Stomach (tissue), 4 donors: ENCODE measurements at regions not wholly inside any gene's neighbourhood (a gene's known extent, or its start where the extent isn't known, plus 50 kb on each side); places are given as distances from the start of the nearest gene placed in this dataset.

Source experiments
- EP300 ChIP-seq: sonication (generic); formaldehyde crosslinking; IDR thresholded peaks from one replicate; pipeline ENCODE4 v1.6.1; 2017; ENCODE audit warnings: antibody characterized with exemption
- POLR2A ChIP-seq, 4 donors: fragments of 450-650 bp; IDR thresholded peaks; one replicate each; pipeline ENCODE4 v1.6.1; 2016; ENCODE audit warnings: antibody characterized with exemption in 4 of 4, control low read depth in 2 of 4, mild to moderate bottlenecking in 1 of 4, moderate library complexity in 1 of 4
- TF ChIP-seq, protein P1 (sequence below), 7 experiments: fragments of 450-650 bp in 4 of 7; fragments of 200-600 bp in 3 of 7; sonication (generic) in 3 of 7; IDR thresholded peaks; one replicate each; pipeline ENCODE4 v1.5.1; 2016 to 2019; ENCODE audit warnings: antibody characterized with exemption in 7 of 7, control low read depth in 2 of 7, mild to moderate bottlenecking in 1 of 7

- TF ChIP-seq, protein P1, sequence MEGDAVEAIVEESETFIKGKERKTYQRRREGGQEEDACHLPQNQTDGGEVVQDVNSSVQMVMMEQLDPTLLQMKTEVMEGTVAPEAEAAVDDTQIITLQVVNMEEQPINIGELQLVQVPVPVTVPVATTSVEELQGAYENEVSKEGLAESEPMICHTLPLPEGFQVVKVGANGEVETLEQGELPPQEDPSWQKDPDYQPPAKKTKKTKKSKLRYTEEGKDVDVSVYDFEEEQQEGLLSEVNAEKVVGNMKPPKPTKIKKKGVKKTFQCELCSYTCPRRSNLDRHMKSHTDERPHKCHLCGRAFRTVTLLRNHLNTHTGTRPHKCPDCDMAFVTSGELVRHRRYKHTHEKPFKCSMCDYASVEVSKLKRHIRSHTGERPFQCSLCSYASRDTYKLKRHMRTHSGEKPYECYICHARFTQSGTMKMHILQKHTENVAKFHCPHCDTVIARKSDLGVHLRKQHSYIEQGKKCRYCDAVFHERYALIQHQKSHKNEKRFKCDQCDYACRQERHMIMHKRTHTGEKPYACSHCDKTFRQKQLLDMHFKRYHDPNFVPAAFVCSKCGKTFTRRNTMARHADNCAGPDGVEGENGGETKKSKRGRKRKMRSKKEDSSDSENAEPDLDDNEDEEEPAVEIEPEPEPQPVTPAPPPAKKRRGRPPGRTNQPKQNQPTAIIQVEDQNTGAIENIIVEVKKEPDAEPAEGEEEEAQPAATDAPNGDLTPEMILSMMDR (IDR thresholded peaks at IDR 0.05) = no peak
- TF ChIP-seq POLR2A (IDR thresholded peaks at IDR 0.05) = no peak
- TF ChIP-seq EP300 = no peak
These were observed 116.6 kb upstream of the STARD4 start for GRCh38 chr5:111628901-111629300.
